Forelimb muscle (tissue), 1 donor: ENCODE measurements at regions not wholly inside any gene's neighbourhood (a gene's known extent, or its start where the extent isn't known, plus 50 kb on each side); places are given as distances from the start of the nearest gene placed in this dataset.

Experiments
- DNase-seq: peaks from one replicate; pipeline ENCODE4 v3.0.0-alpha.2; 2013; ENCODE audit warnings: low read depth

DNA sequence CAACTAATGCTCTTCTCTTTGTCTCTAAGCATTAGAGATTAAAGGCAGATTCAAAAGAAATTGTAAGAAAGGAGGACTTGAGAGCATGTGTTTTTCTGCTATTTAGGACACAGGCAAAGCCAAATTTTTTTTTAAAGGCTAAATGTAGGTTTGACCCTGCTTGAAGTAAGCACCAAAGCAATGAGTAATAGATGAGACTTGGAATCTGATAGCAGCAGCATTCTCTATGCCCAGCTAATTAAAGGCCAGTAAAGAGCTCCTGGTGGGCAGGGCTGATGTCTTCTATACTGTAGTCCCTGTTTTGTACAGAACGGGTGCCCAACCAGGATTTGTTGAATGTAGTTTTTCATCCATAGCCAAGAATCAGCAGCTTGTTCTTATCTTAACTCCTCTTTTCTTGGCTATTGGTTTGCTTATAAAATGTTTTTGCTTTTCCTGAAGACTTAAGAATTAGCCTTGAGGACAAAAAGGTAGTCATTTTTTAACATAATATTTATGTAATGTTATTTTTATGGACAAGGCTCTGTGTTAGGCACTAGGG is 179.6 kb downstream of the LMO4 start:
- no peak for DNase-seq

DNA sequence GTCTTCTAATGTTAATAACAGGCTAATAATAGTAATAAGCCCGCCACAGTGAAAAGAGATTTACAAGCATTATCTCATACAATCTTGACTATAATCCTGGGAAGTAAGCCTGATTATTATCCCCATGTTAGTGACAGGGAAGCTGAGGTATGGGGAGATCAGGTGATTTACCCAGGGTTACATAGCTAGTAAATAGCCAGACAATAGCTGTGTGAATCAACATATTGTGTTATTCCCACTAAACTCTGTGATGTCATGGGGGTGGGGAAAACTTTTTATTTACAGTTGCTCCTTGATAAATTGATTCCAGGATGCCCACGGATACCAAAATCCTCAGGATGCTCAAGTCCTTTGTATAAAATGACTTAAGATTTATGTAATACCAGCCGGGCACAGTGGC is 181.9 kb downstream of the LMO4 start:
- no peak for DNase-seq

GRCh38 chr1:87511449-87511848 is 182.8 kb downstream of the LMO4 start:
- no peak for DNase-seq

- no peak for DNase-seq
Measured at GRCh38 chr1:87512431-87512830, 183.8 kb downstream of the LMO4 start.

DNA sequence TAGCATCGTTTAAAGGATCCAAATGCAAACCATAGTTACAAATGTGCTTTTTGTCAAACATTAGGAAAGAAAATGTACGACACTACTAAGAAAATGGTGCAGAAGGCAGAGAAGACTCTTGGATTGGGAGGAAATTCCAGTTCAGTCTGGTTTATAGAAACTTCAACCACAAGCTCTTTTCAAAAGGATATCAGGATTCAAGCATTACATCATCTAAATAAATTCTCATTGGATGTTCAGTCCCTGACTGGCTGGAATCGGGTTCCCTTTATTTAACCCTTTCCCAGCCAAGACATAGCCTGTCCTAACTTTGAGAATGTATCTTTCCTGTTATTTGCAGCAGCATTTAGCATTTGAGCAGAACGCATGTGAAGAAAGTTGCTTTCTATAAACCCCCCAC is 184.6 kb downstream of the LMO4 start:
- DNase-seq = no peak

GRCh38 chr1:87513966-87514660 is 185.4 kb downstream of the LMO4 start:
- DNase-seq = no peak

DNA sequence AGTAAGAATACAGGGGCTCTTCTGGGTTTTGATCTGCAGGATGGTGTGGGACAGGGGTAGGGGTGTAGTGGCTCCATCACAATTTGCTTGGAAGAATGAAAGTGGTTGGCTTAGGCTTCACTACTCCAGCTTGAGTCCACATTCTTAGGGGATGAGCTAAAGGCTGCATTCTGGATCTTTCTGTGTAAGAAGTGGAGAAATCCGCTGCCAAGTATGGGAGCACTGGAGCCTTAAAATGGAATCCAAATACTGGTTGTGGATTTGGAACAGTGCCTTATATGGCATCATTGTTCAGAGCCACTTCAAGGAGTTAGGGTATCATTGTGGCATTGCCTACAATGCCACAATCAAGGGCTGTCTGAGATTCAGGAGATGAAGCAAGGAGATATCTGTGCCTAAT is 187.1 kb downstream of the LMO4 start:
- DNase-seq = no peak

DNA sequence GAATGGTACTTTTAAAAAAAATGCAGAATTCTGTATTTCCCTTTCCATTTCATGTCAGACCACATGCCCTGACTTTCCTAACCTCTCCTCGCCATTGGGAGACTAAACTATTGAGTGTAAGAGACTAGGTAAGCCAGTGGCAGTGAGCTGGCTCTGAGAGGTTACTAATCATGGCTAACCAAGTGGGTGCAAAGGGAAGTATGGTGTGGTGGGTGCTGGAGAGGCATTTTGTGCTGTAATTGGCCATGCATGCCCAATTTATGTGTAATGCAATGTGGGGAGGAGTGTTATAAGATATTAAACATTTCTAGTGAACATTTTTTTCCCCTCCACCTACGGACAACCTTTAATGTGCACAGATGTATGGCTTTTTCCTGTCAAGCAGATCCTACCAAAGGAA is 190.1 kb downstream of the LMO4 start:
- DNase-seq = no peak

DNA sequence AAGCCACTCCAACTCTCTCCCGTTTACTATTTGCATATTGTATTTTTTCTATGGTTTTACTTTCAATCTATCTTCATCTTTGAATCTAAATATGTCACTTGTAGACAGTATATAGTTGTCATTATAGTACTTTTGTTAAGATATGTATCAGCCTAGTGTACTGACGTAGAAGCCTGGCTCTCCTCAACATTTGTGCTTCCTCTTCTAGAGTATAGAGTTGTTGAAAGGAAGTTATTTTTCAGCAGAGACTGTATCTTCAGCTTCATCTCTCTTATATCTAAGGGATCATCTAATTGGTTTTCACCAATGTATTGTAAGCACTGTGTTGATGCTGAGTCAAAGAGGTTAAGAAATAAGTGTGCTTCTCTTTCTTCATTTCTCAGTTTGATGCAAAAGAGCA is 192.8 kb downstream of the LMO4 start:
- DNase-seq = no peak

GRCh38 chr1:87523466-87523865 is 194.8 kb downstream of the LMO4 start:
- DNase-seq = no peak

- no peak for DNase-seq
Measured at GRCh38 chr1:87524021-87524754, 195.5 kb downstream of the LMO4 start.

DNA sequence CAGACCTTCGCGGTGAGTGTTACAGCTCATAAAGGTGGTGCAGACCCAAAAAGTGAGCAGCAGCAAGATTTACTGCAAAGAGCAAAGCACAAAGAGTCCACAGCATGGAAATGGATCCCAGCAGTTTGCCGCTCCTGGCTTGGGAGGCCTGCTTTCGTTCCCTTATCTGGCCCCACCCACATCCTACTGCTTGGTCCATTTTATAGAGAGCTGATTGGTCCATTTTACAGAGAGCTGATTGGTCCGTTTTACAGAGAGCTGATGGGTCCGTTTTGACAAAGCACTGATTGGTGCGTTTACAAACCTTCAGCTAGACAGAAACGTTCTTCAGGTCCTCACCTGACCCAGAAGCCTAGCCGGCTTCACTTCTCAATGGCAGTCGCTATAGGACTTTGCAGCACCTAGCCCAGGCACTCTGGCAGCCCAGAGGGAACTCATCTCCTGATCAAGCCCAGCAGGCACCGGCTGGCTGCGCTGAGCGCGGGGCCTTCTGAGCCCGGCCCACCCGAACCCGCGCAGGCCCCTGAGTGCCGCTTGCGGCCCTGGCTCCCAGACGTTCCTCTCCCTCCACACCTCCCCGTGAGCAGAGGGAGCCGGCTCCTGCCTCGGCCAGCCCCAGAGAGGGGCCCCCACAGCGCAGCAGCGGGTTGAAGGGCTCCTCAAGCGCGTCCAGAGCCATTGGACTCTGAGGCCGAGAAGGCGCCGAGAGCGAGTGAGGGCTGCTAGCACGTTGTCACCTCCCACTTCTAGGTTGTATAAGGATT is 200.3 kb downstream of the LMO4 start:
- no peak for DNase-seq

- DNase-seq = no peak
Measured at GRCh38 chr1:87530042-87530807, 201.5 kb downstream of the LMO4 start.

GRCh38 chr1:87535551-87535950 is 206.9 kb downstream of the LMO4 start:
- DNase-seq = no peak

- DNase-seq = no peak
Measured at GRCh38 chr1:87539147-87539546, 210.5 kb downstream of the LMO4 start.

DNA sequence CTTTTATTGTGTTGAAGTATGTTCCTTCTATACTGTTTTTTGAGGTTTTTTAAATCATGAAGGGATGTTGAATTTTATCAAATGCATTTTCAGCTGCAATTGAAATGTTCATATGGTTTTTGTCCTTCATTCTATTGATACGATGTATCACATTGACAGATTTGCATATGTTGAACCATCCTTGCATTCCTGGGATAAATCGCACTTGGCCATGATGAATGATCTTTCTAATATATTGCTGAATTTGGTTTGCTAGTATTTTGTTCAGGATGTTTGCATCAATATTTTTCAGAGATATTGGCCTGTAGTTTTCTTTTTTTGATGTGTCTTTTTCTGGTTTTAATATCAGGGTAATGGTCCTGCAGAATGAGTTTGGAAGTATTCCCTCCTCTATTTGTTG is 214.0 kb downstream of the LMO4 start:
- DNase-seq = no peak

GRCh38 chr1:87549738-87550137 is 221.1 kb downstream of the LMO4 start:
- no peak for DNase-seq

- no peak for DNase-seq
Measured at GRCh38 chr1:87553511-87553910, 224.8 kb downstream of the LMO4 start.

DNA sequence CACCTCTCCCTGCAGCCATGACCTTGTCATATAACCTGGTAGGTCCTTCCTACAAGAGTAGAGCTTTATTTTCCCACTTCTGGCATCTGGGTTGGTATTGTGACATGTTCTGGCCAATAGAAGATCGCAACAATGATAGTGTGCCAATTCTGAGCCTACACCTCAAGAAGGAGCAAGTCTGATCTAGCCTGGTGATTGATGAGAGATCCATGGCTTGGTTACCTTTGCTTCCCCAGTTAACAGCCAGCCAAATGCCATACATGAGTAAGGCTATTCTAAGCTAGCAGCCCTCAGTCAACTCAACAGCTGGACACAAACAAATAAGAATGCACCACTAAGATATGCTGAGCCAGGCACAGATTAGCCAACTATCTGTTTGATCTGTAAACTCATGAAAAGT is 226.7 kb downstream of the LMO4 start:
- DNase-seq = no peak

GRCh38 chr1:87556326-87556725 is 227.6 kb downstream of the LMO4 start:
- DNase-seq = no peak

DNA sequence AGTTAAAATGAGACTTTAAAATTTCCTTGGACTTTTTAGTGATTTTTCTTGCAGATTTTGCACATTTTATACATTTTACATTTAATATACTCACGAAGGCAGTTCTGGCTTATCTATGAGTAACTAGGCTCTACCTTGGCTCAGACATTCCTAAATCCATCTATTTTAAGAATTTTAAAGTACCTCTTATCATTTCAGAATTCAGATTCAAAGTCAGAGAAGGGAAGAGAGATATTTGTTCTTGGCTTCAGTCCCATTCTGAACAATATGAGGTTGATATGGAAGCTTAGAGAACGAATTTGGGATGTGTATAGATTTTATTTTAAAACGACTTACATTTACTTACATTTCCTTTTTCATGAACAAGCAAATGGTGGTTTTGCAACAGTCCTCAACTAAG is 230.2 kb downstream of the LMO4 start:
- DNase-seq = no peak

DNA sequence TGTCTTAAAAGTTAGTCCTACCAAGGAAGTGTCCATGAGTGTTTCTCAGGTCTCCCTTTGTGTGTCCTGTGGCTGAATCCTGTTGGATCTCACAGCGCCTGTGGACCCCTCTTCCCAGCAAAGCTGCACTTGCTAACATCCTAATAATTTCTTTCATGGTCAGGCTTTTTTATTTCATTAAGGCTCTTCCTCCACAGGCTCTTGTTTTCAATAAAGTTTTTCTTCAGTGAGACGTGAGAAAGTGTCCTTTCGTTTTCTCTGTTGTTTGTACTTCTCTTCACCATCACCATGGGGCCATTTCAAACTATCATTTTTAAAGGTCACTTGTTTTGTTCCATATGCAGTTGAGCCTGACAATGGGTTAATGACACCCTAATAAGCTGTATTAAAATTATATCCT is 231.5 kb downstream of the LMO4 start:
- DNase-seq = no peak
